ENCODE measurements at regions not wholly inside any gene's neighbourhood (a gene's known extent, or its start where the extent isn't known, plus 50 kb on each side); places are given as distances from the start of the nearest gene placed in this dataset.

GRCh38 chr4:154039435-154040343 lies 250.8 kb upstream of the SFRP2 start:
- no peaks in the 10 kb centered on the region for H3K9me3 ChIP-seq (ENCODE audit: control insufficient read depth, insufficient read depth, low read length)
- Mint-ChIP-seq H3K36me3 (no peaks in the 10 kb centered on the region), H3K9me3 (peaks cover 0 to 4% of the 10 kb centered on the region in 2 donors), H3K4me3 (no peak overlapping the region), H3K27ac (no peak overlapping the region), H3K27me3 (ENCODE audit: low read depth in 2 of 2) (peaks cover 2 to 6% of the 10 kb centered on the region in 2 donors), H3K4me1 (no peaks in the 10 kb centered on the region)
- H3K36me3 ChIP-seq (ENCODE audit: control insufficient read depth, insufficient read depth, low read length): no peaks in the 10 kb centered on the region
- DNase-seq: no peak
- ATAC-seq: no peak
- intact Hi-C loops (cut with micrococcal nuclease): no loop called here
- WGBS (ENCODE audit: insufficient coverage): 100% methylated on average over 1 of the region's 4 CpGs
- TF ChIP-seq, protein P1, sequence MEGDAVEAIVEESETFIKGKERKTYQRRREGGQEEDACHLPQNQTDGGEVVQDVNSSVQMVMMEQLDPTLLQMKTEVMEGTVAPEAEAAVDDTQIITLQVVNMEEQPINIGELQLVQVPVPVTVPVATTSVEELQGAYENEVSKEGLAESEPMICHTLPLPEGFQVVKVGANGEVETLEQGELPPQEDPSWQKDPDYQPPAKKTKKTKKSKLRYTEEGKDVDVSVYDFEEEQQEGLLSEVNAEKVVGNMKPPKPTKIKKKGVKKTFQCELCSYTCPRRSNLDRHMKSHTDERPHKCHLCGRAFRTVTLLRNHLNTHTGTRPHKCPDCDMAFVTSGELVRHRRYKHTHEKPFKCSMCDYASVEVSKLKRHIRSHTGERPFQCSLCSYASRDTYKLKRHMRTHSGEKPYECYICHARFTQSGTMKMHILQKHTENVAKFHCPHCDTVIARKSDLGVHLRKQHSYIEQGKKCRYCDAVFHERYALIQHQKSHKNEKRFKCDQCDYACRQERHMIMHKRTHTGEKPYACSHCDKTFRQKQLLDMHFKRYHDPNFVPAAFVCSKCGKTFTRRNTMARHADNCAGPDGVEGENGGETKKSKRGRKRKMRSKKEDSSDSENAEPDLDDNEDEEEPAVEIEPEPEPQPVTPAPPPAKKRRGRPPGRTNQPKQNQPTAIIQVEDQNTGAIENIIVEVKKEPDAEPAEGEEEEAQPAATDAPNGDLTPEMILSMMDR (IDR thresholded peaks at IDR 0.05): no peak
- H3K27ac ChIP-seq (ENCODE audit: low read length): no peak overlapping the region
- H3K4me3 ChIP-seq (ENCODE audit: low read length): no peak overlapping the region
- no peaks in the 10 kb centered on the region for H3K27me3 ChIP-seq (ENCODE audit: control insufficient read depth, insufficient read depth, low read length)
- H3K4me1 ChIP-seq (ENCODE audit: control insufficient read depth, insufficient read depth, low read length): no peaks in the 10 kb centered on the region

DNA sequence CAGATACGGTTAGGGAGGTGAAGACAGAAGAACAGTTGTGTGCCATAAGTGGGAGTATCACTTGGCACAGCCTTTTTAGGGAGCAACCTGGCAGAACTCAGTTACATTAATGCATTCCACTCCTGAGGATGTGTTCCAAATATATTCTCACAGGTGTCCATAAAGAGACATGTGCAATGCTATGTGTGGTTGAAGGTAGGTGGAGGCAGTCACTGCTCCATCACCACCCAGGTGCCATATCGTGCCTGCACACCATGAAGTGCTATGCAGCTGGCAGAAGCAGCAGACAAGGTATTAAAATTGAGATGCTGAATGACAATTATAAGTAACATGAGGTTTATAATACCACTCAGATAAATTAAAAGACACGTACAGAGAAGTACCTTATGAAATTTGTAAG lies 248.0 kb upstream of the SFRP2 start:
- no peaks in the 10 kb centered on the region for H3K4me1 ChIP-seq (ENCODE audit: control insufficient read depth, insufficient read depth, low read length)
- H3K9me3 Mint-ChIP-seq: peaks cover 0 to 1% of the 10 kb centered on the region in 2 donors
- DNase-seq: no peak
- H3K4me3 ChIP-seq (ENCODE audit: low read length): no peak overlapping the region
- no peaks in the 10 kb centered on the region for H3K9me3 ChIP-seq (ENCODE audit: control insufficient read depth, insufficient read depth, low read length)
- 90% methylated on average over 2 of the region's 3 CpGs for WGBS (ENCODE audit: insufficient coverage)
- ATAC-seq: no peak
- H3K4me1 Mint-ChIP-seq: no peaks in the 10 kb centered on the region
- no peaks in the 10 kb centered on the region for H3K27me3 ChIP-seq (ENCODE audit: control insufficient read depth, insufficient read depth, low read length)
- no peak overlapping the region for H3K27ac Mint-ChIP-seq
- no peaks in the 10 kb centered on the region for H3K36me3 Mint-ChIP-seq
- no peak overlapping the region for H3K4me3 Mint-ChIP-seq
- intact Hi-C loops (cut with micrococcal nuclease): no loop called here
- H3K27ac ChIP-seq (ENCODE audit: low read length): no peak overlapping the region
- H3K27me3 Mint-ChIP-seq (ENCODE audit: low read depth in 2 of 2): peaks cover 2 to 4% of the 10 kb centered on the region in 2 donors
- TF ChIP-seq, protein P1 (IDR thresholded peaks at IDR 0.05): no peak
- no peaks in the 10 kb centered on the region for H3K36me3 ChIP-seq (ENCODE audit: control insufficient read depth, insufficient read depth, low read length)

DNA sequence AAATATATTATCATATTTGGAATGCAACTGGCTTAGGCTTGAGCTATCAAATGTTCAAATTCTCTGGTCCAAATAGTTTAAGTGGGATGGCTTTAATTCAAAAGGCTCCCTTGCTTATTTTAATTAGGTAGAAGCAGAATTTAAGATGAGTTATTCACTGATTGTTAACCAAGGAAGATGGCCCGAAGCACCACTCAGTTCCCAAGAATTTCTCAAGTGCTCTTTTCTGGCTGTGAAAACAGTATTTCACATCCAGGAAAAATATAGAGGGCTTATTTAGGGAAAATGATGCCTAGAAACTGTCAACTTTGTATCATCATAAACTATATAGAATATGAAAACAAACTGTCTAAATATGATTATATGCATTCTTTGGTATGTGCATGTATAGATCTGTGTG lies 246.5 kb upstream of the SFRP2 start:
- H3K27me3 Mint-ChIP-seq (ENCODE audit: low read depth in 2 of 2): peaks cover 0 to 2% of the 10 kb centered on the region in 2 donors
- WGBS (ENCODE audit: insufficient coverage): 50% methylated on average over 1 of the region's 1 CpG
- ATAC-seq: no peak
- H3K36me3 ChIP-seq (ENCODE audit: control insufficient read depth, insufficient read depth, low read length): no peaks in the 10 kb centered on the region
- H3K9me3 ChIP-seq (ENCODE audit: control insufficient read depth, insufficient read depth, low read length): no peaks in the 10 kb centered on the region
- intact Hi-C loops (cut with micrococcal nuclease): no loop called here
- H3K27ac ChIP-seq (ENCODE audit: low read length): no peak overlapping the region
- no peaks in the 10 kb centered on the region for H3K4me1 ChIP-seq (ENCODE audit: control insufficient read depth, insufficient read depth, low read length)
- no peaks in the 10 kb centered on the region for H3K4me1 Mint-ChIP-seq
- no peak overlapping the region for H3K4me3 ChIP-seq (ENCODE audit: low read length)
- H3K27ac Mint-ChIP-seq: no peak overlapping the region
- TF ChIP-seq, protein P1 (IDR thresholded peaks at IDR 0.05): no peak
- no peaks in the 10 kb centered on the region for H3K9me3 Mint-ChIP-seq
- no peaks in the 10 kb centered on the region for H3K27me3 ChIP-seq (ENCODE audit: control insufficient read depth, insufficient read depth, low read length)
- no peak overlapping the region for H3K4me3 Mint-ChIP-seq
- DNase-seq: no peak
- no peaks in the 10 kb centered on the region for H3K36me3 Mint-ChIP-seq

All from natural killer cell (primary cell).